ENCODE measurements at regions not wholly inside any gene's neighbourhood (a gene's known extent, or its start where the extent isn't known, plus 50 kb on each side); places are given as distances from the start of the nearest gene placed in this dataset.
"Not testable (repeated sequence)": the region's sequence is repeated elsewhere in the genome, so short reads cannot be mapped to it uniquely, and the experiment has no call there.

DNA sequence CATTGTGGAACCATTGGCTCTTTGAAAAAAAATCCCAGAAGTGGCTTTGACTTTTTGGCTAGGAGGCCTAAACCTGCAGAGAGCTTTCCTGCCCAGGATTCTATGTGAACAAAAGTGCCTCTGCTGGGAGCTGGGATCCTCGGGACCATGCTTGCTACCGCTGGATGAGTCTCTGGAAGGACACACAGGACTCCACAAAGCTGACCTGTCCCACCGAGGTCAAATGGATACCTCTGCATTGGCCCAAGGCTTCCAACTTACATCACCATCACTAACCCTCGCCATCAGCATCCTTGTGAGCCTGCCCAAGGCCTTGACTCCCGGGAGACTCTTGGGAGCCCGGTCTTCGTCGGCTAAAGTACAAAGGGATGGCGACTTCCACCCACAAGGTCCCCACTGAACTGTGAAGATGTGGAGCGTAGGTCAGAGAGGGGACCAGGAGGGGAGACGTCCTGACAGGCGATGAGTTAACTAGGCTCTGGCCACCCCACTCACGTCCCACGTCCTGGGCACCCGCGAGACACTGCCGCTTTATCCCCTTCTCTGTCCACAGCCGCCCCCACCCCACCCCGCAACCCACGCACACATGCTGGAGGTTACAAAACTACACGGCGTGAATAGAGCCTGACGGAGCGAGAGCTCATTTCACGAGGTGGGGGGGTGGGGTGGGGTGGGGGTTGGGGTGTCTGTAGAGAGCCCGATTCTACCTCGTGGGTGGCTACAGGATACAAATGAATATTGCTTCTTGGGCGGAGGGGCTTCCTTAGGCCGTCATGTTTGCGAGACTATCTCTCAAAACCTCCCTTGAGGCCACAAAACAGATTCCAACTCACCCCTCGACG lies 3906.8 kb upstream of the OR11H1 start:
- not testable (repeated sequence) for TF ChIP-seq TFCP2L1 (CRISPR knock-in tag; IDR thresholded peaks at IDR 0.05); CTCF (IDR thresholded peaks at IDR 0.05); MYC (IDR thresholded peaks at IDR 0.05; ENCODE audit: borderline replicate concordance, low read length); ZFP36 (IDR thresholded peaks at IDR 0.05; ENCODE audit: borderline replicate concordance, partially characterized antibody); CHD2 (IDR thresholded peaks at IDR 0.05; ENCODE audit: low read length, partially characterized antibody); HOXA7 (CRISPR knock-in tag; IDR thresholded peaks at IDR 0.05); KDM5A (IDR thresholded peaks at IDR 0.05); RNF2 (IDR thresholded peaks at IDR 0.05; ENCODE audit: borderline replicate concordance, low read depth); POLR2AphosphoS2 (conservative IDR thresholded peaks at IDR 0.05; ENCODE audit: low read length); PBX3 (IDR thresholded peaks at IDR 0.05)
